GM19025 (cell line): ENCODE measurements at regions not wholly inside any gene's neighbourhood (a gene's known extent, or its start where the extent isn't known, plus 50 kb on each side); places are given as distances from the start of the nearest gene placed in this dataset.

Experiments used
- ATAC-seq: cut with Tn5 transposase; IDR thresholded peaks from one replicate; pipeline ENCODE4 v1.9.1; 2021; ENCODE audit warnings: mild to moderate bottlenecking, low read depth, moderate library complexity; ENCODE audit not compliant: unreplicated experiment

DNA sequence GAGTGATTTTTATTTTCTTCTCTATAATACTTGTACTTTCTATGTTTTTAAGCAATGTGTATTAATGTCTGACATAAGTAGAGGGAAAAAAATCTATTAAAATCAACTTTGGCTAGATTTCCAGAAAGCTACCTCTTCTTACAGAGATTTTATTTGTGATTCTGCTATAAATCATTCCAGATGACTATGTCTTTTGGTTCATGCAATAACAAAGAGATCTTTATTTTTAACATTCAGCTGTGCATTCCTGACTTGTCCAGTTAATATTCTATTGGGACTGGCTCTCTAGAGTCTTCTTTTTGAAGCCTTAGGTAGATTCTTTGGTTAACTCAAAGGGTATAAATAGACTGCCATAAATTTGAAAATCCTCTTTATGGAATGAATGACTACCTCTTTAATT is 74.3 kb upstream of the ARPP21 start:
- no peak for ATAC-seq
